Mesenchymal stem cell (in vitro differentiated cells and primary cell): ENCODE measurements at regions not wholly inside any gene's neighbourhood (a gene's known extent, or its start where the extent isn't known, plus 50 kb on each side); places are given as distances from the start of the nearest gene placed in this dataset.

Experiments used
- DNase-seq: peaks from one replicate; pipeline ENCODE4 v3.0.0-alpha.2; 2013
- H2AFZ ChIP-seq: one replicate; pipeline ENCODE4 v1.6.1; 2013; ENCODE audit warnings: low read depth, mild to moderate bottlenecking, control low read depth, inconsistent platforms, low read length, moderate library complexity
- H2AK5ac ChIP-seq: 2 replicates; pipeline ENCODE4 v1.6.1; 2013; ENCODE audit warnings: low read length, moderate library complexity, mild to moderate bottlenecking, inconsistent platforms; ENCODE audit not compliant: severe bottlenecking
- H2BK120ac ChIP-seq: one replicate; pipeline ENCODE4 v1.6.1; 2013; ENCODE audit warnings: low read depth, mild to moderate bottlenecking, inconsistent platforms, low read length, moderate library complexity
- H2BK12ac ChIP-seq, 2 experiments: one replicate each; pipeline ENCODE4 v1.6.1; 2013; ENCODE audit warnings: inconsistent platforms in 2 of 2, low read length in 2 of 2, mild to moderate bottlenecking in 2 of 2, moderate library complexity in 2 of 2, control low read depth in 1 of 2
- H2BK15ac ChIP-seq: one replicate; pipeline ENCODE4 v1.6.1; 2013; ENCODE audit warnings: mild to moderate bottlenecking, low read depth, inconsistent platforms; ENCODE audit not compliant: poor library complexity, severe bottlenecking
- H2BK5ac ChIP-seq: 2 replicates; pipeline ENCODE4 v1.6.1; 2013; ENCODE audit warnings: low read depth, mild to moderate bottlenecking, low read length, control low read depth, inconsistent platforms; ENCODE audit not compliant: poor library complexity, severe bottlenecking
- H3K14ac ChIP-seq, 2 experiments: one replicate each; pipeline ENCODE4 v1.6.1; 2013; ENCODE audit warnings: inconsistent platforms in 2 of 2, low read length in 2 of 2, control low read depth in 1 of 2, mild to moderate bottlenecking in 1 of 2, moderate library complexity in 1 of 2
- H3K18ac ChIP-seq, 2 experiments: one replicate each; pipeline ENCODE4 v1.6.1; 2013; ENCODE audit warnings: inconsistent platforms in 2 of 2, low read length in 2 of 2, control low read depth in 1 of 2, low read depth in 1 of 2, mild to moderate bottlenecking in 1 of 2
- H3K23ac ChIP-seq, 2 experiments: one replicate each; pipeline ENCODE4 v1.6.1; 2013; ENCODE audit warnings: inconsistent platforms in 2 of 2, low read length in 2 of 2, mild to moderate bottlenecking in 2 of 2, moderate library complexity in 2 of 2, control low read depth in 1 of 2
- H3K27ac ChIP-seq: 2 replicates; pipeline ENCODE4 v1.5.1; 2013; ENCODE audit warnings: mild to moderate bottlenecking, moderate library complexity, low read length, control low read depth, inconsistent platforms; ENCODE audit not compliant: poor library complexity, severe bottlenecking
- H3K27me3 ChIP-seq, 2 experiments: 2 replicates each; pipeline versions ENCODE4 v1.6.1 to v1.7.0; 2013; ENCODE audit warnings: low read length in 2 of 2, mild to moderate bottlenecking in 2 of 2, moderate library complexity in 2 of 2, control low read depth in 1 of 2, inconsistent platforms in 1 of 2; ENCODE audit not compliant: control insufficient read depth in 1 of 2, insufficient read depth in 1 of 2
- H3K36me3 ChIP-seq, 2 experiments: 2 replicates each; pipeline versions ENCODE4 v1.6.1 to v1.7.0; 2013; ENCODE audit warnings: low read length in 2 of 2, control low read depth in 1 of 2, inconsistent platforms in 1 of 2, low read depth in 1 of 2, mild to moderate bottlenecking in 1 of 2; ENCODE audit not compliant: insufficient read depth in 2 of 2, control insufficient read depth in 1 of 2
- H3K4ac ChIP-seq, 2 experiments: one replicate each; pipeline ENCODE4 v1.6.1; 2013; ENCODE audit warnings: inconsistent platforms in 2 of 2, low read length in 2 of 2, mild to moderate bottlenecking in 2 of 2, moderate library complexity in 2 of 2, control low read depth in 1 of 2, low read depth in 1 of 2
- H3K4me1 ChIP-seq: 2 replicates; pipeline ENCODE4 v1.6.1; 2013; ENCODE audit warnings: low read depth, low read length, control low read depth; ENCODE audit not compliant: control insufficient read depth, insufficient read depth
- H3K4me2 ChIP-seq: 2 replicates; pipeline ENCODE4 v1.6.1; 2013; ENCODE audit warnings: low read length, mild to moderate bottlenecking, inconsistent platforms; ENCODE audit not compliant: poor library complexity, severe bottlenecking
- H3K4me3 ChIP-seq, 2 experiments: 2 replicates each; pipeline versions ENCODE4 v1.5.1 to v1.7.0; 2013; ENCODE audit warnings: low read length in 2 of 2, mild to moderate bottlenecking in 2 of 2, control low read depth in 1 of 2, low read depth in 1 of 2; ENCODE audit not compliant: insufficient read depth in 1 of 2
- H3K79me1 ChIP-seq: replicated peaks from 2 replicates; pipeline ENCODE4 v1.6.1; 2013; ENCODE audit warnings: mild to moderate bottlenecking, control low read depth, low read length, inconsistent platforms; ENCODE audit not compliant: poor library complexity, severe bottlenecking
- H3K9ac ChIP-seq: 2 replicates; pipeline ENCODE4 v1.7.0; 2013; ENCODE audit warnings: mild to moderate bottlenecking, low read length, moderate library complexity
- H3K9me3 ChIP-seq: 2 replicates; pipeline ENCODE4 v1.7.0; 2013; ENCODE audit warnings: mild to moderate bottlenecking, low read length; ENCODE audit not compliant: control insufficient read depth
- H4K8ac ChIP-seq: one replicate; pipeline ENCODE4 v1.6.1; 2013; ENCODE audit warnings: inconsistent platforms, mild to moderate bottlenecking, low read length, moderate library complexity
- H4K91ac ChIP-seq: one replicate; pipeline ENCODE4 v1.6.1; 2013; ENCODE audit warnings: mild to moderate bottlenecking, low read length, inconsistent platforms
- WGBS: methylation state at CpG from one replicate; pipeline ENCODE4 v1.1.7; 2013; ENCODE audit warnings: mixed read lengths; 5-methylcytosine and 5-hydroxymethylcytosine counted together

DNA sequence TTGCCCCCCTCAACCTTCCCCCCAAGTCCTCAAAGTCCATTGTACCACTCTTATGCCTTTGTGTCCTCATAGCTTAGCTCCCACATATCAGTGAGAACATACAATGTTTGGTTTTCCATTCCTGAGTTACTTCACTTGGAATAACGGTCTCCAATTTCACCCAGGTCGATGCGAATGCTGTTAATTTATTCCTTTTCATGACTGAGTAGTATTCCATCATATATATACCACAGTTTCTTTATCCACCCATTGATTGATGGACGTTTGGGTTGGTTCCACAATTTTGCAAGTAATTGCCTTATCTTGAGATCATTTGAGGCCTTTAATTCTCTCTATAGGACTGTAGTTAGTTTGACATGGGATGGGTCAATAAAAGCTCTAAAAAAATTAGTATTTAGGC, 124.7 kb downstream of the ARL4A start:
- no peak for DNase-seq
- no peak overlapping the region for H2AK5ac ChIP-seq

DNA sequence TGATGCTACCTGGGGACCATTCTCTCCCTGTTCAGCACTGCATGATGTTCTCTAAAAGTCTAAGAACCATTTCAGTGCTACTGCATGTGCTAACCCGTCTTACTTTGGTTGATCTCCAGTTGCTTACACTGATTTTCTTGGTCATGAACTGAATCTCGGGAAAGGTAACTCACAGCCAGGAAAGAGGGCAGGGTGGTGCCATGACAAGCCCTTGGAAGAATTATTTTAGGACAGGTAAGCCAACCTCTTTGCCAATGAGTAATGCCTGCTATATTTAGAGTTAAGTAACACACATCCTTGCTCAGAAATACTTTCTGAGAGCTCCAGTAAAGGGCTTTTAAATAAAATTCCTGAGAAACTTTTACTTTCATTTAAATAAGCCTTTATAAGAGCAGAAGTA, 126.7 kb downstream of the ARL4A start:
- Histone ChIP-seq H4K8ac (no peak overlapping the region), H3K4me1 (no peaks in the 10 kb centered on the region), H3K4ac (no peak overlapping the region), H3K18ac (no peak overlapping the region), H3K9ac (no peak overlapping the region), H3K36me3 (no peaks in the 10 kb centered on the region), H2BK12ac (no peak overlapping the region), H2BK5ac (no peak overlapping the region), H3K4me3 (no peak overlapping the region), H2BK120ac (no peak overlapping the region), H2AFZ (no peak overlapping the region), H2AK5ac (no peak overlapping the region), H2BK15ac (no peak overlapping the region), H3K14ac (no peak overlapping the region), H3K23ac (no peak overlapping the region), H3K79me1 (no peaks in the 10 kb centered on the region), H4K91ac (no peak overlapping the region), H3K4me2 (no peak overlapping the region), H3K27me3 (no peaks in the 10 kb centered on the region), H3K27ac (no peak overlapping the region), H3K9me3 (no peaks in the 10 kb centered on the region)
- WGBS = 100% methylated on average over 2 of the region's 2 CpGs
- DNase-seq = no peak

More for the DNA sequence above, 124.7 kb downstream of the ARL4A start:
- Histone ChIP-seq H3K18ac (no peak overlapping the region), H2BK12ac (no peak overlapping the region), H3K79me1 (no peaks in the 10 kb centered on the region), H2BK15ac (no peak overlapping the region), H3K23ac (no peak overlapping the region), H2BK5ac (no peak overlapping the region), H3K9ac (no peak overlapping the region), H3K27ac (no peak overlapping the region), H4K8ac (no peak overlapping the region), H3K4me1 (no peaks in the 10 kb centered on the region), H3K36me3 (no peaks in the 10 kb centered on the region), H3K4ac (no peak overlapping the region), H3K4me3 (no peak overlapping the region), H3K14ac (no peak overlapping the region), H4K91ac (no peak overlapping the region), H2AFZ (no peak overlapping the region), H3K4me2 (no peak overlapping the region), H2BK120ac (no peak overlapping the region), H3K9me3 (no peaks in the 10 kb centered on the region), H3K27me3 (no peaks in the 10 kb centered on the region)
- WGBS = no CpG with 5 or more reads among the region's 4 CpGs

GRCh38 chr7:12814828-12815227, 127.4 kb downstream of the ARL4A start:
- H2BK12ac ChIP-seq = no peak overlapping the region
- no peak overlapping the region for H2BK5ac ChIP-seq
- no peaks in the 10 kb centered on the region for H3K79me1 ChIP-seq

GRCh38 chr7:12815426-12815825, 128.0 kb downstream of the ARL4A start:
- Histone ChIP-seq H3K4me1 (no peaks in the 10 kb centered on the region), H3K18ac (no peak overlapping the region), H3K9me3 (no peaks in the 10 kb centered on the region), H4K8ac (no peak overlapping the region), H3K27ac (no peak overlapping the region), H3K4ac (no peak overlapping the region), H4K91ac (no peak overlapping the region), H2BK120ac (no peak overlapping the region), H3K36me3 (no peaks in the 10 kb centered on the region), H2BK5ac (no peak overlapping the region), H2BK15ac (no peak overlapping the region), H3K79me1 (no peaks in the 10 kb centered on the region), H3K14ac (no peak overlapping the region), H3K9ac (no peak overlapping the region), H3K27me3 (no peaks in the 10 kb centered on the region), H2AK5ac (no peak overlapping the region), H3K4me2 (no peak overlapping the region), H2BK12ac (no peak overlapping the region), H2AFZ (no peak overlapping the region), H3K4me3 (no peak overlapping the region), H3K23ac (no peak overlapping the region)
- no CpG with 5 or more reads among the region's 4 CpGs for WGBS
- no peak for DNase-seq

More at GRCh38 chr7:12814828-12815227, 127.4 kb downstream of the ARL4A start:
- H3K9me3 ChIP-seq = no peaks in the 10 kb centered on the region
- H3K9ac ChIP-seq = no peak overlapping the region
- H3K4me2 ChIP-seq = no peak overlapping the region
- no peak for DNase-seq
- H3K27me3 ChIP-seq = no peaks in the 10 kb centered on the region
- no peak overlapping the region for H3K14ac ChIP-seq
- H4K8ac ChIP-seq = no peak overlapping the region
- no peak overlapping the region for H2BK120ac ChIP-seq
- no peak overlapping the region for H4K91ac ChIP-seq
- no peak overlapping the region for H2BK15ac ChIP-seq
- H3K4ac ChIP-seq = no peak overlapping the region
- no peak overlapping the region for H3K18ac ChIP-seq
- no peak overlapping the region for H3K4me3 ChIP-seq
- H2AK5ac ChIP-seq = no peak overlapping the region
- no peaks in the 10 kb centered on the region for H3K36me3 ChIP-seq
- H3K27ac ChIP-seq = no peak overlapping the region
- H2AFZ ChIP-seq = no peak overlapping the region
- H3K4me1 ChIP-seq = no peaks in the 10 kb centered on the region
- H3K23ac ChIP-seq = no peak overlapping the region
